Keratinocyte (primary cell): ENCODE measurements at regions not wholly inside any gene's neighbourhood (a gene's known extent, or its start where the extent isn't known, plus 50 kb on each side); places are given as distances from the start of the nearest gene placed in this dataset.

Source experiments
- DNase-seq: peaks from one replicate; pipeline ENCODE4 v3.0.0-alpha.2; 2011; ENCODE audit warnings: low read depth, missing footprints, low spot score
- FAIRE-seq: peaks from 2 replicates; lab custom pipeline; 2011; peaks lifted over from hg19 to GRCh38; lab: Jason Lieb, UNC
- H2AFZ ChIP-seq: 2 replicates; pipeline ENCODE4 v1.6.0; 2012; ENCODE audit warnings: low read length, control low read depth, inconsistent platforms; ENCODE audit not compliant: control insufficient read depth
- H3K27ac ChIP-seq: 2 replicates; pipeline ENCODE4 v1.5.1; 2011; ENCODE audit warnings: low read length; ENCODE audit not compliant: control insufficient read depth, insufficient read depth
- H3K27me3 ChIP-seq: 3 replicates; pipeline ENCODE4 v1.6.0; 2011; ENCODE audit warnings: low read length; ENCODE audit not compliant: control insufficient read depth, insufficient read depth; ENCODE audit errors: extremely low read depth
- H3K36me3 ChIP-seq, 2 experiments: 2 replicates in 1 of 2; 3 replicates in 1 of 2; pipeline ENCODE4 v1.5.1; 2011; ENCODE audit warnings: low read length in 2 of 2, mild to moderate bottlenecking in 1 of 2; ENCODE audit not compliant: control insufficient read depth in 2 of 2, insufficient read depth in 2 of 2; ENCODE audit errors: extremely low read depth in 1 of 2
- H3K4me1 ChIP-seq: 3 replicates; pipeline ENCODE4 v1.5.1; 2011; ENCODE audit warnings: low read length; ENCODE audit not compliant: control insufficient read depth, insufficient read depth; ENCODE audit errors: extremely low read depth
- H3K4me2 ChIP-seq: 3 replicates; pipeline ENCODE4 v1.6.0; 2011; ENCODE audit warnings: low read depth, low read length; ENCODE audit not compliant: control insufficient read depth, insufficient read depth; ENCODE audit errors: extremely low read depth
- H3K4me3 ChIP-seq, 3 experiments: fragments of 200-600 bp in 1 of 3; sonication (generic) in 1 of 3; 2 replicates in 2 of 3; 3 replicates in 1 of 3; pipeline ENCODE4 v1.5.1; 2011 to 2016; ENCODE audit warnings: low read length in 3 of 3, mild to moderate bottlenecking in 3 of 3, control low read depth in 2 of 3, inconsistent platforms in 1 of 3, low read depth in 1 of 3, mixed read lengths in 1 of 3, mixed run types in 1 of 3, moderate library complexity in 1 of 3; ENCODE audit not compliant: control insufficient read depth in 2 of 3, insufficient read depth in 2 of 3; ENCODE audit errors: extremely low read depth in 1 of 3
- H3K79me2 ChIP-seq: 2 replicates; pipeline ENCODE4 v1.6.0; 2012; ENCODE audit warnings: low read length; ENCODE audit not compliant: control insufficient read depth, insufficient read depth
- H3K9ac ChIP-seq: 3 replicates; pipeline ENCODE4 v1.6.0; 2011; ENCODE audit warnings: low read length; ENCODE audit not compliant: control insufficient read depth, insufficient read depth; ENCODE audit errors: extremely low read depth
- H3K9me1 ChIP-seq: 3 replicates; pipeline ENCODE4 v1.6.0; 2011; ENCODE audit warnings: low read length; ENCODE audit not compliant: control insufficient read depth, insufficient read depth; ENCODE audit errors: extremely low read depth
- H3K9me3 ChIP-seq: 2 replicates; pipeline ENCODE4 v1.5.1; 2012; ENCODE audit warnings: low read depth, low read length; ENCODE audit not compliant: control insufficient read depth
- H4K20me1 ChIP-seq: 3 replicates; pipeline ENCODE4 v1.6.0; 2011; ENCODE audit warnings: low read length; ENCODE audit not compliant: control insufficient read depth, insufficient read depth; ENCODE audit errors: extremely low read depth
- CTCF ChIP-seq, 3 experiments: IDR thresholded peaks in 1 of 3; conservative IDR thresholded peaks in 1 of 3; optimal IDR thresholded peaks in 1 of 3; 2 replicates in 2 of 3; 3 replicates in 1 of 3; pipeline versions ENCODE3 to v1.5.1; 2011; ENCODE audit warnings: low read length in 3 of 3, mild to moderate bottlenecking in 3 of 3, moderate library complexity in 2 of 3, control low read depth in 1 of 3, inconsistent platforms in 1 of 3; ENCODE audit not compliant: insufficient read depth in 2 of 3; ENCODE audit errors: extremely low read depth in 1 of 3
- EZH2 ChIP-seq: IDR thresholded peaks from one replicate; pipeline ENCODE4 v1.6.1; 2012; ENCODE audit warnings: inconsistent platforms, mild to moderate bottlenecking, low read length, moderate library complexity
- dilution Hi-C: fragments of 300-500 bp; cut with MboI; formaldehyde crosslinking; loops from one replicate; pipeline ENCODE4 v1.7.0; 2020; ENCODE audit warnings: low sequenced_read_pairs; ENCODE audit not compliant: extremely low pct_ligation_motif_present

GRCh38 chr12:19644571-19644970 lies 205.3 kb downstream of the AEBP2 start:
- Histone ChIP-seq H3K36me3 (no peaks in the 10 kb centered on the region), H4K20me1 (no peaks in the 10 kb centered on the region), H3K9me1 (no peaks in the 10 kb centered on the region), H3K79me2 (no peaks in the 10 kb centered on the region), H3K4me3 (no peak overlapping the region), H3K27ac (no peak overlapping the region), H3K27me3 (no peaks in the 10 kb centered on the region), H2AFZ (no peak overlapping the region), H3K9me3 (no peaks in the 10 kb centered on the region), H3K4me2 (no peak overlapping the region), H3K9ac (no peak overlapping the region), H3K4me1 (no peaks in the 10 kb centered on the region)
- FAIRE-seq (no peak), DNase-seq (no peak)
- dilution Hi-C loops, result no loop called here
- no peak for TF ChIP-seq EZH2
- no peak for TF ChIP-seq CTCF (optimal IDR thresholded peaks at IDR 0.05 in 1 of 3, IDR thresholded peaks at IDR 0.05 in 1 of 3, conservative IDR thresholded peaks at IDR 0.05 in 1 of 3; ENCODE audit: extremely low read depth in 1 of 3, insufficient read depth in 2 of 3, low read length in 3 of 3)

GRCh38 chr12:19645823-19646222 lies 206.5 kb downstream of the AEBP2 start:
- DNase-seq (no peak), FAIRE-seq (no peak)
- H3K9me3 ChIP-seq, result no peaks in the 10 kb centered on the region
- no peaks in the 10 kb centered on the region for H4K20me1 ChIP-seq
- no peaks in the 10 kb centered on the region for H3K36me3 ChIP-seq
- H3K4me2 ChIP-seq, result no peak overlapping the region
- H3K4me3 ChIP-seq, result no peak overlapping the region
- H3K27me3 ChIP-seq, result no peaks in the 10 kb centered on the region
- H3K27ac ChIP-seq, result no peak overlapping the region
- H3K4me1 ChIP-seq, result no peaks in the 10 kb centered on the region
- H2AFZ ChIP-seq, result no peak overlapping the region
- dilution Hi-C loops, result no loop called here
- H3K79me2 ChIP-seq, result no peaks in the 10 kb centered on the region
- no peak for TF ChIP-seq EZH2
- no peak for TF ChIP-seq CTCF (optimal IDR thresholded peaks at IDR 0.05 in 1 of 3, IDR thresholded peaks at IDR 0.05 in 1 of 3, conservative IDR thresholded peaks at IDR 0.05 in 1 of 3; ENCODE audit: extremely low read depth in 1 of 3, insufficient read depth in 2 of 3, low read length in 3 of 3)
- H3K9ac ChIP-seq, result no peak overlapping the region
- no peaks in the 10 kb centered on the region for H3K9me1 ChIP-seq
